ENCODE measurements at regions not wholly inside any gene's neighbourhood (a gene's known extent, or its start where the extent isn't known, plus 50 kb on each side); places are given as distances from the start of the nearest gene placed in this dataset.

- no peaks in the 10 kb centered on the region for H3K4me1 ChIP-seq
- no peak for TF ChIP-seq POLR2AphosphoS5 (IDR thresholded peaks at IDR 0.05; ENCODE audit: insufficient read depth in 1 of 2, low read depth in 1 of 2)
- TF ChIP-seq, protein P1, sequence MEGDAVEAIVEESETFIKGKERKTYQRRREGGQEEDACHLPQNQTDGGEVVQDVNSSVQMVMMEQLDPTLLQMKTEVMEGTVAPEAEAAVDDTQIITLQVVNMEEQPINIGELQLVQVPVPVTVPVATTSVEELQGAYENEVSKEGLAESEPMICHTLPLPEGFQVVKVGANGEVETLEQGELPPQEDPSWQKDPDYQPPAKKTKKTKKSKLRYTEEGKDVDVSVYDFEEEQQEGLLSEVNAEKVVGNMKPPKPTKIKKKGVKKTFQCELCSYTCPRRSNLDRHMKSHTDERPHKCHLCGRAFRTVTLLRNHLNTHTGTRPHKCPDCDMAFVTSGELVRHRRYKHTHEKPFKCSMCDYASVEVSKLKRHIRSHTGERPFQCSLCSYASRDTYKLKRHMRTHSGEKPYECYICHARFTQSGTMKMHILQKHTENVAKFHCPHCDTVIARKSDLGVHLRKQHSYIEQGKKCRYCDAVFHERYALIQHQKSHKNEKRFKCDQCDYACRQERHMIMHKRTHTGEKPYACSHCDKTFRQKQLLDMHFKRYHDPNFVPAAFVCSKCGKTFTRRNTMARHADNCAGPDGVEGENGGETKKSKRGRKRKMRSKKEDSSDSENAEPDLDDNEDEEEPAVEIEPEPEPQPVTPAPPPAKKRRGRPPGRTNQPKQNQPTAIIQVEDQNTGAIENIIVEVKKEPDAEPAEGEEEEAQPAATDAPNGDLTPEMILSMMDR (IDR thresholded peaks at IDR 0.05) = no peak
- no peak for TF ChIP-seq POLR2A (IDR thresholded peaks at IDR 0.05)
- no peaks in the 10 kb centered on the region for H3K9me3 ChIP-seq
- no peak overlapping the region for H3K4me3 ChIP-seq
- no peak overlapping the region for H3K27ac ChIP-seq
- DNase-seq (ENCODE audit: extremely low spot score in 2 of 2) = no peak
- intact Hi-C loops (cut with DNase I) = no loop called here
- no peaks in the 10 kb centered on the region for H3K36me3 ChIP-seq
- no peaks in the 10 kb centered on the region for H3K27me3 ChIP-seq
Measured at GRCh38 chr5:112063856-112064255, 306.9 kb upstream of the NREP start.

GRCh38 chr5:112063191-112063590 is 306.2 kb upstream of the NREP start:
- TF ChIP-seq, protein P1 (IDR thresholded peaks at IDR 0.05) = no peak
- TF ChIP-seq POLR2A (IDR thresholded peaks at IDR 0.05) (no peak), POLR2AphosphoS5 (IDR thresholded peaks at IDR 0.05; ENCODE audit: insufficient read depth in 1 of 2, low read depth in 1 of 2) (no peak)
- Histone ChIP-seq H3K4me1 (no peaks in the 10 kb centered on the region), H3K27ac (no peak overlapping the region), H3K27me3 (no peaks in the 10 kb centered on the region), H3K9me3 (no peaks in the 10 kb centered on the region), H3K4me3 (no peak overlapping the region), H3K36me3 (no peaks in the 10 kb centered on the region)
- no peak for DNase-seq (ENCODE audit: extremely low spot score in 2 of 2)
- intact Hi-C loops (cut with DNase I) = no loop called here

- Histone ChIP-seq H3K4me3 (no peak overlapping the region), H3K9me3 (no peaks in the 10 kb centered on the region), H3K27ac (no peak overlapping the region), H3K27me3 (no peaks in the 10 kb centered on the region), H3K36me3 (no peaks in the 10 kb centered on the region), H3K4me1 (no peaks in the 10 kb centered on the region)
- intact Hi-C loops (cut with DNase I) = no loop called here
- no peak for DNase-seq (ENCODE audit: extremely low spot score in 2 of 2)
- no peak for TF ChIP-seq POLR2AphosphoS5 (IDR thresholded peaks at IDR 0.05; ENCODE audit: insufficient read depth in 1 of 2, low read depth in 1 of 2)
- TF ChIP-seq, protein P1 (IDR thresholded peaks at IDR 0.05) = no peak
- TF ChIP-seq POLR2A (IDR thresholded peaks at IDR 0.05) = no peak
Measured at GRCh38 chr5:112062181-112062580, 305.2 kb upstream of the NREP start.

- intact Hi-C loops (cut with DNase I) = no loop called here
- no peak overlapping the region for H3K27ac ChIP-seq
- TF ChIP-seq, protein P1 (IDR thresholded peaks at IDR 0.05) = no peak
- no peak for TF ChIP-seq POLR2AphosphoS5 (IDR thresholded peaks at IDR 0.05; ENCODE audit: insufficient read depth in 1 of 2, low read depth in 1 of 2)
Measured at GRCh38 chr5:112061666-112062065, 304.7 kb upstream of the NREP start.

DNA sequence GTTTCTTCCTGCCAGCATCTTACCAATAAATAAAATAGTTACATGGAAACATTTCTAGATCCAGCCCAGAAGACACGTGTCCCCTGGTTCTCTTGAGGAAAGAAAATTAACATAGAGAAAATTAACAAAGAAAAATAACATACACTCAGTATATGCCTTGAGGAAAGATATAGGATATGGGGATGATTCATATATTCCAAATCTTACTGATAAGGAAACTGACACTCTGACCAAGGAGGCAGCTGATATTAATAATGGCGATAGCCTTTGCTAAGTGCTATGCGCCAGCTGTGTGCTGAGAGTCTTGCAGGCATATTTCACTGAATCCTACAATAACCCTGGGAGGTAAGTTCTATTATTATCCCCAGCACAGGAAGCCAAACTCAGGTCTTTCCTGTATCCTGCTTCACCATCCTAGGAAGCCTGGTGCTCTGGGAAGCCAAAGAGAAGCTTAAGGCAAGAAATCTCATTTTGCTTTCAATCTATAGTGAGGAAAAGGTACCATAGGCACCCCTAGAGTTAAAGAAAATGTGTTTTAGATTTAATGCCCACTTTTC is 302.7 kb upstream of the NREP start:
- intact Hi-C loops (cut with DNase I) = no loop called here
- H3K9me3 ChIP-seq = no peaks in the 10 kb centered on the region
- no peak overlapping the region for H3K4me3 ChIP-seq
- DNase-seq (ENCODE audit: extremely low spot score in 2 of 2) = no peak
- TF ChIP-seq POLR2AphosphoS5 (IDR thresholded peaks at IDR 0.05; ENCODE audit: insufficient read depth in 1 of 2, low read depth in 1 of 2) = no peak
- no peaks in the 10 kb centered on the region for H3K36me3 ChIP-seq
- no peak overlapping the region for H3K27ac ChIP-seq
- no peaks in the 10 kb centered on the region for H3K4me1 ChIP-seq
- H3K27me3 ChIP-seq = no peaks in the 10 kb centered on the region

More at GRCh38 chr5:112061666-112062065, 304.7 kb upstream of the NREP start:
- DNase-seq (ENCODE audit: extremely low spot score in 2 of 2) = no peak
- Histone ChIP-seq H3K4me3 (no peak overlapping the region), H3K27me3 (no peaks in the 10 kb centered on the region), H3K9me3 (no peaks in the 10 kb centered on the region), H3K4me1 (no peaks in the 10 kb centered on the region), H3K36me3 (no peaks in the 10 kb centered on the region)

All from vagina (tissue), 2 donors.